Type B pancreatic cell (in vitro differentiated cells): ENCODE measurements at regions not wholly inside any gene's neighbourhood (a gene's known extent, or its start where the extent isn't known, plus 50 kb on each side); places are given as distances from the start of the nearest gene placed in this dataset. TPM values are rescaled to one million over a fixed set of nuclear protein-coding genes. Genes with fewer than 3 reads are reported as not detected.

Source experiments
- DNase-seq: peaks from one replicate; pipeline ENCODE4 v3.0.0; 2021; ENCODE audit warnings: mixed read lengths; ENCODE audit not compliant: unreplicated experiment; ENCODE audit errors: extremely low spot score
- H3K27ac Mint-ChIP-seq: 2 replicates; pipeline ENCODE4 v1.8.0; 2021; ENCODE audit warnings: mild to moderate bottlenecking, mixed read lengths
- H3K27me3 Mint-ChIP-seq: 2 replicates; pipeline ENCODE4 v1.8.0; 2021; ENCODE audit warnings: mixed read lengths
- H3K36me3 Mint-ChIP-seq: 2 replicates; pipeline ENCODE4 v1.8.0; 2021; ENCODE audit warnings: mixed read lengths
- H3K4me1 Mint-ChIP-seq: one replicate; pipeline ENCODE4 v1.8.0; 2021; ENCODE audit warnings: mixed read lengths; ENCODE audit not compliant: unreplicated experiment
- H3K4me3 Mint-ChIP-seq: 2 replicates; pipeline ENCODE4 v1.8.0; 2021; ENCODE audit warnings: mild to moderate bottlenecking, mixed read lengths
- H3K9me3 Mint-ChIP-seq: 2 replicates; pipeline ENCODE4 v1.8.0; 2021; ENCODE audit warnings: mixed read lengths
- CTCF ChIP-seq: fragments of 200-600 bp; sonication (generic); conservative IDR thresholded peaks from 2 replicates; pipeline ENCODE4 v1.5.0; 2021; ENCODE audit warnings: antibody characterized with exemption, mild to moderate bottlenecking
- microRNA-seq: library from miRNA; unstranded; fragments of <30 nt; microRNA quantifications from one replicate; pipeline ENCODE4, GENCODE V29; 2020

DNA sequence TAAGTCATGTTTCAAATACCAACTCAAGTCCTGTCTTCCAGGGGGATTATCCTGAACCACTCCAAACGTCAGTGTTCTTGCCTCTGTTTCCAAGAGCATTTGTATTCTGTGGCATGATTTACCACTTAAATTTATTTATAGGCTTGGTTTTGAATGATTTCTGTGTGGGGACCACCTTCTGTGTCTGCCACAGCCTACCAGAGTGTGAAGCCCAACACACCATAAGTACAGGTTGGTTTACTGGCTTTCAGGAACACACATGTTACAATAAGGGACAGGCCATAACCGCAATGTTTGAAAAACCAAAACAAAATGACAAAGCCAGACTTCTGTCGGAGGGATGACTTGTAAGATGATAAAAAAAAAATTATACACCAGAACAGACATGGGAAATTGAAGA lies 56.5 kb upstream of the MAP3K7 start:
- DNase-seq, result no peak
- no peaks in the 10 kb centered on the region for H3K4me1 Mint-ChIP-seq
- H3K27ac Mint-ChIP-seq, result no peak overlapping the region
- H3K4me3 Mint-ChIP-seq, result no peak overlapping the region
- no peaks in the 10 kb centered on the region for H3K9me3 Mint-ChIP-seq
- no peaks in the 10 kb centered on the region for H3K36me3 Mint-ChIP-seq
- no peak for TF ChIP-seq CTCF
- H3K27me3 Mint-ChIP-seq, result peaks cover 35% of the 10 kb centered on the region

GRCh38 chr6:90637320-90637719 lies 50.4 kb upstream of the MAP3K7 start:
- no peaks in the 10 kb centered on the region for H3K36me3 Mint-ChIP-seq
- no peak overlapping the region for H3K27ac Mint-ChIP-seq
- H3K4me3 Mint-ChIP-seq, result no peak overlapping the region
- H3K27me3 Mint-ChIP-seq, result peaks cover 19% of the 10 kb centered on the region
- H3K4me1 Mint-ChIP-seq, result no peaks in the 10 kb centered on the region
- no peak for TF ChIP-seq CTCF
- DNase-seq, result no peak
- H3K9me3 Mint-ChIP-seq, result no peaks in the 10 kb centered on the region

Small RNA genes lying in the stretch of these regions (microRNA-seq; reads per million reads assigned to microRNA genes)
- not detected for gene MIR4643
